ENCODE measurements at regions not wholly inside any gene's neighbourhood (a gene's known extent, or its start where the extent isn't known, plus 50 kb on each side); places are given as distances from the start of the nearest gene placed in this dataset.

GRCh38 chr4:176872461-176872860 lies 79.7 kb upstream of the VEGFC start:
- TF ChIP-seq HDGF (IDR thresholded peaks at IDR 0.05; ENCODE audit: borderline replicate concordance) (no peak), FOXM1 (IDR thresholded peaks at IDR 0.05; ENCODE audit: borderline replicate concordance) (no peak), SP1 (IDR thresholded peaks at IDR 0.05) (no peak), NFRKB (IDR thresholded peaks at IDR 0.05) (no peak), FOXK2 (IDR thresholded peaks at IDR 0.05) (no peak), BHLHE40 (IDR thresholded peaks at IDR 0.05; ENCODE audit: borderline replicate concordance) (no peak), TARDBP (IDR thresholded peaks at IDR 0.05) (no peak)

Measured in HEK293T (cell line).